T-cell (primary cell): ENCODE measurements at regions not wholly inside any gene's neighbourhood (a gene's known extent, or its start where the extent isn't known, plus 50 kb on each side); places are given as distances from the start of the nearest gene placed in this dataset.

Source experiments
- ATAC-seq, 4 experiments: fragments of 200-7000 bp in 3 of 4; fragments of 150-1000 bp in 1 of 4; cut with Tn5 transposase; replicated peaks in 1 of 4; 1 replicate in 3 of 4; 2 replicates in 1 of 4; pipeline ENCODE4 v1.10.0; 2021; ENCODE audit warnings: moderate library complexity in 3 of 4, mild to moderate bottlenecking in 2 of 4, moderate number of reproducible peaks in 1 of 4
- CTCF ChIA-PET, 2 donors: fragments of 300-600 bp; sonication (Branson Sonifier 250); formaldehyde crosslinking; loops; one replicate each; lab custom pipeline; 2022; ENCODE audit warnings: antibody characterized with exemption in 2 of 2; lab: Charles Lee
- POLR2A ChIA-PET, 2 donors: fragments of 300-600 bp; sonication (Branson Sonifier 250); formaldehyde crosslinking; loops; one replicate each; lab custom pipeline; 2022; ENCODE audit warnings: antibody characterized with exemption in 2 of 2; lab: Charles Lee
- DNase-seq, 35 experiments: peaks; one replicate each; pipeline versions ENCODE4 v3.0.0 to v3.0.0-alpha.2; 2013 to 2023
- H3K27ac ChIP-seq: one replicate; pipeline ENCODE4 v1.5.1; 2013; ENCODE audit warnings: low read length
- H3K27me3 ChIP-seq, 2 experiments: replicated peaks in 1 of 2; 1 replicate in 1 of 2; 2 replicates in 1 of 2; pipeline versions ENCODE4 v1.6.1 to v1.7.0; 2013; ENCODE audit warnings: low read length in 1 of 2, mixed read lengths in 1 of 2; ENCODE audit not compliant: control insufficient read depth in 2 of 2, insufficient read depth in 2 of 2; ENCODE audit errors: extremely low read depth in 1 of 2
- H3K36me3 ChIP-seq, 2 donors: 1 replicate in 1 of 2; 2 replicates in 1 of 2; pipeline versions ENCODE4 v1.6.1 to v1.7.0; 2013; ENCODE audit warnings: low read length in 1 of 2; ENCODE audit not compliant: control insufficient read depth in 2 of 2, insufficient read depth in 1 of 2; ENCODE audit errors: extremely low read depth in 1 of 2
- H3K4me1 ChIP-seq, 2 experiments: 1 replicate in 1 of 2; 2 replicates in 1 of 2; pipeline versions ENCODE4 v1.6.1 to v1.7.0; 2013; ENCODE audit warnings: low read length in 2 of 2, mixed read lengths in 1 of 2; ENCODE audit not compliant: insufficient read depth in 2 of 2, control insufficient read depth in 1 of 2; ENCODE audit errors: extremely low read depth in 1 of 2
- H3K4me3 ChIP-seq, 2 donors: 1 replicate in 1 of 2; 2 replicates in 1 of 2; pipeline versions ENCODE4 v1.5.1 to v1.7.0; 2013; ENCODE audit warnings: mild to moderate bottlenecking in 2 of 2, low read length in 1 of 2, moderate library complexity in 1 of 2; ENCODE audit not compliant: control insufficient read depth in 1 of 2; ENCODE audit errors: extremely low read depth in 1 of 2
- H3K9me3 ChIP-seq: 2 replicates; pipeline ENCODE4 v1.7.0; 2013
- H3K27ac Mint-ChIP-seq, 2 donors: one replicate each; pipeline ENCODE4 v1.8.0; 2020 to 2021; ENCODE audit warnings: mild to moderate bottlenecking in 2 of 2, mixed read lengths in 2 of 2
- H3K27me3 Mint-ChIP-seq, 2 donors: one replicate each; pipeline ENCODE4 v1.8.0; 2021 to 2022; ENCODE audit warnings: mixed read lengths in 2 of 2
- H3K36me3 Mint-ChIP-seq: one replicate; pipeline ENCODE4 v1.8.0; 2021; ENCODE audit warnings: mixed read lengths
- H3K4me1 Mint-ChIP-seq, 3 donors: one replicate each; pipeline ENCODE4 v1.8.0; 2020 to 2022; ENCODE audit warnings: mixed read lengths in 3 of 3, mild to moderate bottlenecking in 1 of 3
- H3K4me3 Mint-ChIP-seq, 3 donors: one replicate each; pipeline ENCODE4 v1.8.0; 2020 to 2022; ENCODE audit warnings: mild to moderate bottlenecking in 3 of 3, mixed read lengths in 3 of 3, moderate library complexity in 3 of 3
- H3K9me3 Mint-ChIP-seq, 3 donors: one replicate each; pipeline ENCODE4 v1.8.0; 2020 to 2022; ENCODE audit warnings: mixed read lengths in 3 of 3
- WGBS: methylation state at CpG from one replicate; pipeline ENCODE4 v1.1.5; 2013; ENCODE audit warnings: missing lambda C conversion rate; ENCODE audit not compliant: insufficient coverage; 5-methylcytosine and 5-hydroxymethylcytosine counted together

DNA sequence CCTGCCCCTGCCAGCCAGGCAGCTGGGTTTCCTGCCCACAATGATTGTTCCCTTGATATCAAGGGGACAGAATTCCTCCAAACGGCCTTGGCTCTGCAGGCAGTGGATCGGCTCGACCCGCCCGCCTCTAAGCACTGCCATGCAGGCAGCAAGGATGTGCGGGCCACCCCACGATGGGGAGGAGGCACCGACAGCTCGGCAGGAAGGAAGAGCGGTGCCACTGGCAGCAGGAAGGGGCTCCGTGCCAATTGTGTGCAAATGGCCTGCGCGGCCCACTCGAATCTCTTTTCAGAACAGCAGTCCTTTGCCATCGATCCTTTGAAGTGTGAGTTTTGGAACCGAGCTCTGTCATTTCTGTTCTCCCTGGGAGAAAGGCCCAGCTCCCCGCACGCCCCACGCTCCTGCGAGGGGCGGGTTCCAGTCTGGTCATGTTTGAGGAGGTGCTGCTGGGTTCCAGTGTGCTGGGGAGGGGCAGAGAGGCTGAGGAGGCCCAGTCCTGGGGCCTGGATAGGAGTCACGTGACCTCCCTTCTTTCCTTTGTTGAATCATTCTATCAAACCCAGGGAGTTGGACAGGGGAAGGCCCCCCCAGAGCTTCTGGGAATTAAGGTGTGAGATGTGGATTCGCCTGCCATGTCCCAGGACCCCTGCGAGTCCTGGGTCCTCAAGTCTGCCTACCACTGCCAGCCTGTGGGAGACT is 406.0 kb downstream of the CTTN start:
- no peak overlapping the region for H3K27ac Mint-ChIP-seq
- POLR2A ChIA-PET = no interaction called here
- no peaks in the 10 kb centered on the region for H3K9me3 Mint-ChIP-seq
- Histone ChIP-seq H3K4me1 (no peaks in the 10 kb centered on the region), H3K27ac (no peak overlapping the region), H3K9me3 (no peaks in the 10 kb centered on the region), H3K36me3 (no peaks in the 10 kb centered on the region), H3K27me3 (peaks cover 0 to 19% of the 10 kb centered on the region in 2 experiments), H3K4me3 (no peak overlapping the region)
- CTCF ChIA-PET = no interaction called here
- H3K27me3 Mint-ChIP-seq = peaks cover 6 to 9% of the 10 kb centered on the region in 2 donors
- no peak overlapping the region for H3K4me3 Mint-ChIP-seq
- 39% methylated on average over 18 of the region's 24 CpGs for WGBS
- ATAC-seq (no peak), DNase-seq (no peak)
- H3K36me3 Mint-ChIP-seq = no peaks in the 10 kb centered on the region
- H3K4me1 Mint-ChIP-seq = peaks cover 0 to 2% (median 0%) of the 10 kb centered on the region in 3 donors

DNA sequence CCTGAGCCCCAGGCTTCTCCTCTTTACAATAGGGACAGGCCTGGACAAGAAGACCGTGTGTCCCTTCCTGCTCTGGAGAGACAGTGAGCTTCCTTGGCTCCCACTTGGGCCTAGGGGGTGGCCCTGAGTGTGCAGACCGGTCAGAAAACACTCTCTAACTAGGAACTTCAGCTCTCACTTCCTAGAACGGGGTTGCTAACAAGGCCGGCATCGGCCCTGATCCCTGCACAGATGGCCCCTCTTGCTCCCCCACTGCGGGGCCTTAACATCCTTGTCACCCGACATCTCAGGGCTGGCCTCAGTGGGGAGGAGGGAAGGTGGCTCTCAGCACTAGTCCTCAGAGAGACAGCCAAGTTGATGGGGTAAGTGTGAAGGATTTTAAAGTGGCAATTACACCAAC is 406.9 kb downstream of the CTTN start:
- Mint-ChIP-seq H3K27ac (no peak overlapping the region), H3K4me3 (no peak overlapping the region)

DNA sequence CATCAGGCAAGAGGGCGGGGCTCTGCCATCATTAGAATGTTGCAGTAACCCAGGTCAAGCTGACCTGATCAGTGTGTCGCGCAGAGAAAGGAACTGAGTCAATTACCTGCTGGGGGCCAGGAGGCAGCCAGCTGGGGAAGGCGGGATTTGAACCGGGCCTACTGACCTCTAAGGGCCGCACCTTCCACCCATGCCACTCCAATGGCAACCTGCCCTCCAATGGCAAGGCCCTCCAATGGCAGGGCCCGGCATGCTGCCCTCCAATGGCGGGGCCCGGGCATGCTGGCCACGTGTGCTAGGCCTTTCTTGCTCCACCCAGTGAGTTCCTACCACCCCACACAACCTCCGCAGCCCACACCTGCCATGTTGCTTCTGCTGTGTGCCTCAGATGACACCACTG is 407.6 kb downstream of the CTTN start:
- H3K4me3 Mint-ChIP-seq = no peak overlapping the region
- DNase-seq (no peak), ATAC-seq (no peak)
- peaks cover 0 to 28% of the 10 kb centered on the region in 2 experiments for H3K27me3 ChIP-seq
- CTCF ChIA-PET = no interaction called here
- WGBS = 82% methylated on average over 9 of the region's 11 CpGs
- no peaks in the 10 kb centered on the region for H3K36me3 Mint-ChIP-seq
- H3K27ac Mint-ChIP-seq = no peak overlapping the region
- H3K4me3 ChIP-seq = no peak overlapping the region
- POLR2A ChIA-PET = no interaction called here
- H3K4me1 Mint-ChIP-seq = peaks cover 0 to 2% (median 0%) of the 10 kb centered on the region in 3 donors
- H3K36me3 ChIP-seq = no peaks in the 10 kb centered on the region
- no peaks in the 10 kb centered on the region for H3K9me3 Mint-ChIP-seq
- H3K4me1 ChIP-seq = no peaks in the 10 kb centered on the region
- H3K27me3 Mint-ChIP-seq = peaks cover 6 to 9% of the 10 kb centered on the region in 2 donors
- no peak overlapping the region for H3K27ac ChIP-seq
- no peaks in the 10 kb centered on the region for H3K9me3 ChIP-seq

More for the DNA sequence above, 406.9 kb downstream of the CTTN start:
- no peaks in the 10 kb centered on the region for H3K9me3 ChIP-seq
- peaks cover 0 to 22% of the 10 kb centered on the region in 2 experiments for H3K27me3 ChIP-seq
- H3K4me3 ChIP-seq = no peak overlapping the region
- no peak for ATAC-seq
- H3K4me1 ChIP-seq = no peaks in the 10 kb centered on the region
- no peak overlapping the region for H3K27ac ChIP-seq
- peaks cover 0 to 2% (median 0%) of the 10 kb centered on the region in 3 donors for H3K4me1 Mint-ChIP-seq
- no peaks in the 10 kb centered on the region for H3K9me3 Mint-ChIP-seq
- no peaks in the 10 kb centered on the region for H3K36me3 Mint-ChIP-seq
- H3K36me3 ChIP-seq = no peaks in the 10 kb centered on the region
- no peak for DNase-seq
- POLR2A ChIA-PET = no interaction called here
- CTCF ChIA-PET = no interaction called here
- 60% methylated on average over 2 of the region's 7 CpGs for WGBS
- peaks cover 6 to 9% of the 10 kb centered on the region in 2 donors for H3K27me3 Mint-ChIP-seq

DNA sequence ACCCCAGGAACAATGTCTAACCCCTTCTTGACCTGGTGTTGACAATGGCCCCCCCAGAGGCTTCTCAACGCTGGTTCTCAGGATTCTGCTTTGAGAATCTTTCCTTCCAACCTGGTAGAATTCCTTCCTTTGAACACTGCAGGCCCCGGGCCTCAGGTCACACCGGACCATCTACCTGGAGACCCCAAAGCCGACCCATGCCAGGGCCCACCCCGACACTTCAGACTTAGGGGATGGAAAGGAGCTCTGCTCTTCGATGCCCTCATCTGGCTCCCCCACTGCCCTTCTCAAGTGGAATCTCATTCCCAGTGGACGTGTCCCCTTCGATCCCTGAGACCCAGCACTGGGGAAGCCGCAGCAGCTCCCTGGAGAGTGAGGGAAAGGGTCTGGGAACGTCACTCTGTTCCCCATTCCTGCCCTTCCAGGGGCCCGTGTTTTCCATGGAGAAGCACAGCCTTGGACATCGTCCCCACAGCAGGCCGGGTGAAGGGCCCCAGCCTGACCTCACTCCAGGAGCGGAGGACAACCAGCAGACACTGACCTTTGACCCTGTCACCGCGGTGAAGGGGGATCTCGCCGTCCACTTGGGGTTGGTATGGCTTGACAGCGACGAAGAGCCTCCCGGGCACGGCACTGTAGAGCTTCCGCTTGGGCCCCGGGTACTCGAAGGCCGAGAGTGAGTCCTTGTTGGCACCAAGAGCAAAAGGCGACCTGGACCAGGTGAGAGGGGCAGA is 408.3 kb downstream of the CTTN start:
- Histone ChIP-seq H3K9me3 (no peaks in the 10 kb centered on the region), H3K27ac (no peak overlapping the region), H3K4me1 (no peaks in the 10 kb centered on the region), H3K36me3 (no peaks in the 10 kb centered on the region), H3K4me3 (no peak overlapping the region), H3K27me3 (peaks cover 0 to 28% of the 10 kb centered on the region in 2 experiments)
- Mint-ChIP-seq H3K27me3 (peaks cover 6 to 9% of the 10 kb centered on the region in 2 donors), H3K4me1 (peaks cover 0 to 2% (median 0%) of the 10 kb centered on the region in 3 donors), H3K9me3 (no peaks in the 10 kb centered on the region), H3K27ac (no peak overlapping the region), H3K4me3 (no peak overlapping the region), H3K36me3 (no peaks in the 10 kb centered on the region)
- 92% methylated on average over 16 of the region's 27 CpGs for WGBS
- ATAC-seq (no peak), DNase-seq (no peak)
- CTCF ChIA-PET = no interaction called here
- POLR2A ChIA-PET = no interaction called here

DNA sequence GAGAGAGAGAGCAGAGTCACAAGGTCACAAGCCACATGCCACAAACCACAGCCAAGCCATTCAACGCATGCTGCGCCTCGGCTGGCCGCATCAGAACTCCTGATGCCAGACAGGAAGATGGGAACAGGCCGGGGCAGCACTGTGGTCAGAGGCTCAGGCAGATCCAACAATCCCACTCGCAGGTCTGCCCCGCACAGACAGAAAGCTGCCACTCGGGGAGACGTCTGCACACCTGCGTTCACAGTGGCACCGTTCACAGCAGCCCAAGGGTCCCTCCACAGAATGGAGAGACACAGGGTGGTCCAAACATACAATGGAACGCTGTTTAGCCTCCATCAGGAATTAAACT is 408.8 kb downstream of the CTTN start:
- H3K4me3 Mint-ChIP-seq = no peak overlapping the region
- ChIA-PET POLR2A (no interaction called here), CTCF (no interaction called here)
- Histone ChIP-seq H3K4me3 (no peak overlapping the region), H3K36me3 (no peaks in the 10 kb centered on the region), H3K9me3 (no peaks in the 10 kb centered on the region), H3K4me1 (no peaks in the 10 kb centered on the region), H3K27ac (no peak overlapping the region), H3K27me3 (peaks cover 0 to 28% of the 10 kb centered on the region in 2 experiments)
- ATAC-seq (no peak), DNase-seq (no peak)
- H3K4me1 Mint-ChIP-seq = peaks cover 0 to 2% (median 0%) of the 10 kb centered on the region in 3 donors
- peaks cover 6 to 9% of the 10 kb centered on the region in 2 donors for H3K27me3 Mint-ChIP-seq
- no peak overlapping the region for H3K27ac Mint-ChIP-seq
- H3K36me3 Mint-ChIP-seq = no peaks in the 10 kb centered on the region
- 86% methylated on average over 11 of the region's 12 CpGs for WGBS
- H3K9me3 Mint-ChIP-seq = no peaks in the 10 kb centered on the region

DNA sequence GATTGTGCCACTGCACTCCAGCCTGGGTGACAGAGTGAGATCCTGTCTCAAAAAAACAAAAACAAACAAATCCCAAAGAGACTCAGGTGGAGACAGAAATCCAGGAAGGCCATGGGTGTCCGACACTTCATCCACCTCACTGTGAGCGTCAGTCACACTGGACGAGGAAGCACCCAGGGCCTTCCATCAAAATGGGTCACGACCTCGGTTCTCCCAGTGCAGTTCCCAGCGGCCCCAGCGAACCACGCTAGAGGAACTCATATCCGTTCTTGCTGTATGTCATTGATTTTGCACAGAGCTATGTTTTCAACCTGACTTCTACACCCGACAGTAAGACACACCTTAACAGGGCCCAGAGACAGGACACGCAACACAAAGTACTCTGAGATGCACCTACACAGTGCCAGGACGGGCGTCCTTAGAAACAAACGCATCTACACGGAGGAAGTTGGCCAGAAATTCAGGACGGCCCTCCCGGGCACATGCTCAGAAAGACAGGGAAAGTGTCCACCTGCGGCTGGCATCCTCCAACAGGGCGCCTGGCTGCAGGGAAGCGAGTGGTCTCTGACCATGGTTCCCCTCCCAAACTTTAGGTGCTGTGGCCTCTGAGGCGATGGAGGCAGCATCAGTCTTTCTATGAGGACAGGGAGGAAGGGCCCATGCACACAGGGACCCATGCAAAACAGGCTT is 410.5 kb downstream of the CTTN start:
- H3K4me3 Mint-ChIP-seq = no peak overlapping the region
- WGBS = 90% methylated on average over 21 of the region's 21 CpGs

More for the DNA sequence above, 410.5 kb downstream of the CTTN start:
- H3K4me1 Mint-ChIP-seq = peaks cover 0 to 2% (median 0%) of the 10 kb centered on the region in 3 donors
- H3K27me3 ChIP-seq = peaks cover 0 to 24% of the 10 kb centered on the region in 2 experiments
- no peak overlapping the region for H3K27ac Mint-ChIP-seq
- ATAC-seq (no peak), DNase-seq (no peak)
- no peak overlapping the region for H3K27ac ChIP-seq
- ChIA-PET CTCF (no interaction called here), POLR2A (no interaction called here)
- H3K4me1 ChIP-seq = no peaks in the 10 kb centered on the region
- H3K27me3 Mint-ChIP-seq = peaks cover 5 to 6% of the 10 kb centered on the region in 2 donors
- no peaks in the 10 kb centered on the region for H3K36me3 Mint-ChIP-seq
- H3K4me3 ChIP-seq = no peak overlapping the region
- no peaks in the 10 kb centered on the region for H3K9me3 ChIP-seq
- H3K9me3 Mint-ChIP-seq = no peaks in the 10 kb centered on the region
- no peaks in the 10 kb centered on the region for H3K36me3 ChIP-seq
